ENCODE measurements at regions not wholly inside any gene's neighbourhood (a gene's known extent, or its start where the extent isn't known, plus 50 kb on each side); places are given as distances from the start of the nearest gene placed in this dataset.

DNA sequence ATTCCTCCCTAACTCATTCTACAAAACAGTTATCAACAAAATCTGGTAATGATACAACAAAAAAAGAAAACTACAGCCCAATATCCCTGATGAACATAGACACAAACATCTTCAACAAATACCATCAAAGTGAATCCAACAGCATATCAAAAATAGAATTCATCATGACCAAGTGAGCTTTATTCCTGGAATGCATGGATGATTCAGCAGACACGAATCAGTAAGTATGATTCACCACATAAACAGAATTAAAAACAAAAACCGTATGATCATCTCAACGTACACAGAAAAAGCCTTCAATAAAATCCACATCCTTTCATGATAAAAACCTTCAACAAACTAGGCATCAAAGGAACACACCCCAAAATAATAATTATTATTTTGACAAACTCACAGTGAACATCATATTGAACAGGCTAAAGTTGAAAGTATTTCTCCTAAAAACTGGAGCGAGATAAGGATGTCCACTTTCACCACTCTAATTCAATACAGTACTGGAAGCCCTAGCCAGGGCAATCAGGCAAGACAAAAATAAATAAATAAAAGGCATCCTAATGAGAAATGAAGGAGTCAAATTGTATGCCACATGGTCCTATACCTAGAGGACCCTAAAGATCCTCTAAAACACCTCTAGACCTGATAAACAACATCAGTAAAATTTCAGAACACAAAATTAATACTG is 305.1 kb upstream of the RGMB start:
- Mint-ChIP-seq H3K4me1 (ENCODE audit: low read depth) (peaks cover 69% of the 10 kb centered on the region), H3K27me3 (ENCODE audit: insufficient read depth) (no peaks in the 10 kb centered on the region), H3K27ac (peak overlapping the region; percentile 92), H3K36me3 (ENCODE audit: low read depth) (peaks cover 32% of the 10 kb centered on the region), H3K9me3 (peaks cover 6% of the 10 kb centered on the region), H3K4me3 (peak overlapping the region; percentile 78)
- peak; percentile 93 for DNase-seq
- TF ChIP-seq, protein P1, sequence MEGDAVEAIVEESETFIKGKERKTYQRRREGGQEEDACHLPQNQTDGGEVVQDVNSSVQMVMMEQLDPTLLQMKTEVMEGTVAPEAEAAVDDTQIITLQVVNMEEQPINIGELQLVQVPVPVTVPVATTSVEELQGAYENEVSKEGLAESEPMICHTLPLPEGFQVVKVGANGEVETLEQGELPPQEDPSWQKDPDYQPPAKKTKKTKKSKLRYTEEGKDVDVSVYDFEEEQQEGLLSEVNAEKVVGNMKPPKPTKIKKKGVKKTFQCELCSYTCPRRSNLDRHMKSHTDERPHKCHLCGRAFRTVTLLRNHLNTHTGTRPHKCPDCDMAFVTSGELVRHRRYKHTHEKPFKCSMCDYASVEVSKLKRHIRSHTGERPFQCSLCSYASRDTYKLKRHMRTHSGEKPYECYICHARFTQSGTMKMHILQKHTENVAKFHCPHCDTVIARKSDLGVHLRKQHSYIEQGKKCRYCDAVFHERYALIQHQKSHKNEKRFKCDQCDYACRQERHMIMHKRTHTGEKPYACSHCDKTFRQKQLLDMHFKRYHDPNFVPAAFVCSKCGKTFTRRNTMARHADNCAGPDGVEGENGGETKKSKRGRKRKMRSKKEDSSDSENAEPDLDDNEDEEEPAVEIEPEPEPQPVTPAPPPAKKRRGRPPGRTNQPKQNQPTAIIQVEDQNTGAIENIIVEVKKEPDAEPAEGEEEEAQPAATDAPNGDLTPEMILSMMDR (IDR thresholded peaks at IDR 0.05) = no peak

DNA sequence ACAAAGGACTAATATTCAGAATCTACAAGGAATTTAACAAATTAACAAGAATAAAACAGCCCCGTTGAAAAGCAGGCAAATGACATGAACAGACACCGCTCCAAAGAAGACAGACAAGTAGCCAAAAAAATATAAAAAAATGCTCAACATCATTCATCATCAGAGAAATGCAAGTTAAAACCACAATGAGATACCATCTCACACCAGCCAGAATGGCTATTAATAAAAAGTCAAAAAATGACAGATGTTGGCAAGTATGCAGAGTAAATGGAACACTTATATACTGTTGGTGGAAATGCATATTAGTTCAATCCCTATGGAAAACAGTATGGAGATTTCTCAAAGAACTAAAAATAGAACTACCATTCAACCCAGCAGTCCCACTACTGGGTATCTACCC is 302.7 kb upstream of the RGMB start:
- peaks cover 12% of the 10 kb centered on the region; the same call in 1 of the 2 replicates for H3K36me3 Mint-ChIP-seq (ENCODE audit: low read depth)
- peak; percentile 26 for DNase-seq
- no peaks in the 10 kb centered on the region for H3K9me3 Mint-ChIP-seq
- H3K4me1 Mint-ChIP-seq (ENCODE audit: low read depth) = peaks cover 71% of the 10 kb centered on the region
- TF ChIP-seq, protein P1 (IDR thresholded peaks at IDR 0.05) = no peak
- H3K4me3 Mint-ChIP-seq = peak overlapping the region; percentile 6; the same call in 1 of the 2 replicates
- peak overlapping the region; percentile 25; the same call in 1 of the 2 replicates for H3K27ac Mint-ChIP-seq
- no peaks in the 10 kb centered on the region for H3K27me3 Mint-ChIP-seq (ENCODE audit: insufficient read depth)

DNA sequence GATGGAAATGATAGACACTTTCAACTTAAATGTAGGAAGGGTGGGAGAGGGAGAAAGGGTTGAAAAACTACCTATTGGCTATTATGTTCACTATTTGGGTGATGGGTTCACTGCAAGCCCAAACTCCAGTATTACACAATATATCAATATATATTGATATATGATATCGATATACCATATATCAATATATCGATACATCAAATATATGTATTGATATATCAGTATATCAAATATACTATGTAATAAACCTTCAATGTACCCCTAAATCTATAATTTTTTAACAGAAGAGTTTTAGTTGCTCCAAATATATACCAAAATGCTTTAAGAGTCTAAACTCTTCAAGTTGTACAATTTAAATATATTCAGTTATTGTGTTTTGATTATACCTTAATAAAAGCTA is 302.0 kb upstream of the RGMB start:
- Mint-ChIP-seq H3K9me3 (no peaks in the 10 kb centered on the region), H3K36me3 (ENCODE audit: low read depth) (peaks cover 9% of the 10 kb centered on the region; the same call in 1 of the 2 replicates), H3K27ac (no peak overlapping the region), H3K27me3 (ENCODE audit: insufficient read depth) (no peaks in the 10 kb centered on the region), H3K4me3 (no peak overlapping the region), H3K4me1 (ENCODE audit: low read depth) (peaks cover 79% of the 10 kb centered on the region)
- no peak for DNase-seq
- TF ChIP-seq, protein P1 (IDR thresholded peaks at IDR 0.05) = no peak

DNA sequence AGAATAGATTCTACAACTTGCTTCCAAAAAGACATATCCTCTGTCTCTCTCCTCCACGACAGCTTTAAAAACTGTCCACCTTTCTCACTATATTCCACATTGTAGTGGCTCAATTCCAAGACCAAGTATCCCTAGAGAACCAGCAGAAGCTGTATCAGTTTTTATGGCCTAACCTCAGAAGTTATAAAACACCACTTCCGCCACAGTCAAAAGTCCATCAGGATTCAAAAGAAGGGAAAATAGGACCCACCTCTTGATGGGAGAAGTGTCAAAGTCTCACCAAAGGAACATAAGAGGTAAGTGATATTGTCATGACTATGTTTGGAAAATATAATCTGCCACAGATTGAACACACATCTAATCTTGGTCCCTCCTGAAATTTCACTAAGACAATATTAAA is 299.2 kb upstream of the RGMB start:
- DNase-seq = no peak
- no peaks in the 10 kb centered on the region for H3K36me3 Mint-ChIP-seq (ENCODE audit: low read depth)
- H3K4me3 Mint-ChIP-seq = no peak overlapping the region
- no peaks in the 10 kb centered on the region for H3K27me3 Mint-ChIP-seq (ENCODE audit: insufficient read depth)
- no peaks in the 10 kb centered on the region for H3K9me3 Mint-ChIP-seq
- no peak overlapping the region for H3K27ac Mint-ChIP-seq
- H3K4me1 Mint-ChIP-seq (ENCODE audit: low read depth) = peaks cover 58% of the 10 kb centered on the region
- TF ChIP-seq, protein P1 (IDR thresholded peaks at IDR 0.05) = no peak

DNA sequence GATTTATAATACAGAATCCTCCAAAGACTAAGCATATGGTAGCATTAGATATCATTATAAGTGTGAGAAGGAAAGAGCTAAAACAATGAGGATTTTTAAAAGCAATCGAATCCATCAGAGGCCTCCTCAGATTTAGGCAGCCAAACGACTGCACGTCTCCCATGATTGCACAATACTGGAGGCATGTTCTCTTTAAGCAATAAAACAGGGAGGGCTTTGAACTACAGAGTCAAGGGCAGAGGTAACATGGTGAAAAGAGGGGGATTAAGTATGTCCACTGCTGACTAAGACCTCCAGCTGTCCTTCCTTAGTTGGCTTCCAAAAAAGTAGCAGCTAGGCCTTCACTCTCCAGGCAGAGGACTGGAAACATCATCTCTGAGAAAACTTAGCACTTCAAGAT is 298.7 kb upstream of the RGMB start:
- H3K4me1 Mint-ChIP-seq (ENCODE audit: low read depth) = peaks cover 63% of the 10 kb centered on the region

More for the DNA sequence above, 298.7 kb upstream of the RGMB start:
- no peaks in the 10 kb centered on the region for H3K27me3 Mint-ChIP-seq (ENCODE audit: insufficient read depth)
- no peaks in the 10 kb centered on the region for H3K36me3 Mint-ChIP-seq (ENCODE audit: low read depth)
- DNase-seq = no peak
- peak overlapping the region; percentile 50 for H3K27ac Mint-ChIP-seq
- no peak overlapping the region for H3K4me3 Mint-ChIP-seq
- H3K9me3 Mint-ChIP-seq = no peaks in the 10 kb centered on the region
- TF ChIP-seq, protein P1 (IDR thresholded peaks at IDR 0.05) = no peak

All from HFFc6 (cell line).